Sigmoid colon (tissue), 4 donors: ENCODE measurements at regions not wholly inside any gene's neighbourhood (a gene's known extent, or its start where the extent isn't known, plus 50 kb on each side); places are given as distances from the start of the nearest gene placed in this dataset.
"Not testable (repeated sequence)": the region's sequence is repeated elsewhere in the genome, so short reads cannot be mapped to it uniquely, and the experiment has no call there.

Source experiments
- POLR2A ChIP-seq, 2 donors: fragments of 450-650 bp; IDR thresholded peaks; one replicate each; pipeline ENCODE4 v1.6.1; 2016; ENCODE audit warnings: antibody characterized with exemption in 2 of 2, mild to moderate bottlenecking in 2 of 2, moderate library complexity in 2 of 2
- POLR2AphosphoS5 ChIP-seq, 4 donors: sonication (generic); formaldehyde crosslinking; IDR thresholded peaks; one replicate each; pipeline ENCODE4 v1.6.1; 2017; ENCODE audit warnings: antibody characterized with exemption in 4 of 4
- TF ChIP-seq, protein P1 (sequence below), 4 experiments: fragments of 450-650 bp in 3 of 4; fragments of 200-600 bp in 1 of 4; IDR thresholded peaks; one replicate each; pipeline ENCODE4 v1.5.1; 2016 to 2019; ENCODE audit warnings: antibody characterized with exemption in 4 of 4, mild to moderate bottlenecking in 3 of 4, moderate library complexity in 2 of 4

DNA sequence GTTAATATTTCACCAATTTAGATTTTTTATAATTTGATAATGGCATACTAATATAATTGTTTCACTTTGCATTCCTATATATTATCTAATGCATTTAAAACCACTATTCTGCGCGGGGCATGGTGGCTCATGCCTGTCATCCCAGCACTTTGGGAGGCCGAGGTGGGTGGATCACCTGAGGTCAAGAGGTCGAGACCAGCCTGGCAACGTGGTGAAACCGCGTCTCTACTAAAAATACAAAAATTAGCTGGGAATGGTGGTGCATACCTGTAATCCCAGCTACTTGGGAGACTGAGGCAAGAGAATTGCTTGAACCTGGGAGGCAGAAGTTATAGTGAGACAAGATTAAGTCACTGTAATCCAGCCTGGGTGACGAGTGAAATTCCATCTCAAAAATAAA, 104.3 kb downstream of the HFE start:
- TF ChIP-seq, protein P1, sequence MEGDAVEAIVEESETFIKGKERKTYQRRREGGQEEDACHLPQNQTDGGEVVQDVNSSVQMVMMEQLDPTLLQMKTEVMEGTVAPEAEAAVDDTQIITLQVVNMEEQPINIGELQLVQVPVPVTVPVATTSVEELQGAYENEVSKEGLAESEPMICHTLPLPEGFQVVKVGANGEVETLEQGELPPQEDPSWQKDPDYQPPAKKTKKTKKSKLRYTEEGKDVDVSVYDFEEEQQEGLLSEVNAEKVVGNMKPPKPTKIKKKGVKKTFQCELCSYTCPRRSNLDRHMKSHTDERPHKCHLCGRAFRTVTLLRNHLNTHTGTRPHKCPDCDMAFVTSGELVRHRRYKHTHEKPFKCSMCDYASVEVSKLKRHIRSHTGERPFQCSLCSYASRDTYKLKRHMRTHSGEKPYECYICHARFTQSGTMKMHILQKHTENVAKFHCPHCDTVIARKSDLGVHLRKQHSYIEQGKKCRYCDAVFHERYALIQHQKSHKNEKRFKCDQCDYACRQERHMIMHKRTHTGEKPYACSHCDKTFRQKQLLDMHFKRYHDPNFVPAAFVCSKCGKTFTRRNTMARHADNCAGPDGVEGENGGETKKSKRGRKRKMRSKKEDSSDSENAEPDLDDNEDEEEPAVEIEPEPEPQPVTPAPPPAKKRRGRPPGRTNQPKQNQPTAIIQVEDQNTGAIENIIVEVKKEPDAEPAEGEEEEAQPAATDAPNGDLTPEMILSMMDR (IDR thresholded peaks at IDR 0.05), result not testable (repeated sequence)
- not testable (repeated sequence) for TF ChIP-seq POLR2A, POLR2AphosphoS5 (IDR thresholded peaks at IDR 0.05)
